HG02870 (cell line): ENCODE measurements at regions not wholly inside any gene's neighbourhood (a gene's known extent, or its start where the extent isn't known, plus 50 kb on each side); places are given as distances from the start of the nearest gene placed in this dataset.

Experiments
- ATAC-seq: cut with Tn5 transposase; IDR thresholded peaks from one replicate; pipeline ENCODE4 v1.9.1; 2021; ENCODE audit warnings: mild to moderate bottlenecking, moderate library complexity; ENCODE audit not compliant: unreplicated experiment

DNA sequence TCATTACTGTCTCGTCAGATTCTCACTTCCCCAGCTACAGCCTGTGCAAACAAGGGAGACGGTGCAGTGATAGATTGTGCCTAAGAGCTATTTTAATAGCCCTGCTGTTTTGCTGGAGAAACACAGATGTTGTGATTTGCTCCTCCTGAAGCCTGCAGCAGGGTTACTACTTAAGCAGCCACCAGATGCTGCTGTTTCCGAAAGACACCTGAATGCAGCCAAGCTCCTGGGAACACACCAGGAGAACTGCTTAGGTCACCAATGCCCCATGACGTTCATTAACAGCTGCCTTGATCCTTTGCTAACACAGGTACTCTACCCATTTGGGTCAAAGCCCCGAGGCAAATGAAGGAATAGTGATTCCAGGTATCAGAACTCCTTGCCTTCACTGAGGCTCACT is 411.8 kb upstream of the DAB1 start:
- no peak for ATAC-seq

DNA sequence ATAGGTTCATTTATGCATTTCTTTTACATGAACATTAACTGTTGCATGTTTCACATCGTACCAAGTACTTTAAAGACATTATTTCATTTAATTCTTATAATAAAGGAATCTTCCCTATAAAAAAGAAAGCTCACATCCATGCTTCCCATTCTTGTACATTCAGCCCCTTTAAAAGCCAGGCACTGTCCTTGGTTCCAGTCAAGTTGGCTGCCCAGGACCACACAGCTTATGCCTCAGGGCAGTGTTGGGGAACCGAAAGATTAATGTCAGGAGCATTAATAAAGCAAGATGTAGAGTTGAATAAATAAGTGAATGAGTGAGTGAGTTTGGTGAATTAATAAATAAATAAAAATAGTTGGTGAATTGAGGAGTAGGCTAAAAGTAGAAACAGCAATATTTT is 409.4 kb upstream of the DAB1 start:
- no peak for ATAC-seq

DNA sequence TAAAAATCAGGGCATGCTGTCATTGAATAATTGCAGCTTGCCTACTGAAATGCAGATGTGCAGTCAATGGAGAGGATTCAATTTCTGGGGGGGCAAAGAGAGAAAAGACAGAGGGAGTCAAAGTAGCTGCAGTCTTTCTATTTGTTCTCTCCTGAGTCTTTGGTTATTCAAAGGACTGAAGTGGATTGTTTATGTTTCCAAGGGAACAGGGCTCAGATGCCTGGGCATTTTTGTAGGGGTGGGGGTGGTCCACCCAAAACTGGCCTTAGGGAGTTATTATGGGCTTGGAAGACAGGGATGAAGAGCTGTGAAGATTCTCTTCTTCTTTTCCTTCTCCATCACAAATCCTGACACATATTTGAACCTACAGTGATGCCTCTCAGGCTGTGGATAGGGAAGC is 408.8 kb upstream of the DAB1 start:
- ATAC-seq, result no peak

DNA sequence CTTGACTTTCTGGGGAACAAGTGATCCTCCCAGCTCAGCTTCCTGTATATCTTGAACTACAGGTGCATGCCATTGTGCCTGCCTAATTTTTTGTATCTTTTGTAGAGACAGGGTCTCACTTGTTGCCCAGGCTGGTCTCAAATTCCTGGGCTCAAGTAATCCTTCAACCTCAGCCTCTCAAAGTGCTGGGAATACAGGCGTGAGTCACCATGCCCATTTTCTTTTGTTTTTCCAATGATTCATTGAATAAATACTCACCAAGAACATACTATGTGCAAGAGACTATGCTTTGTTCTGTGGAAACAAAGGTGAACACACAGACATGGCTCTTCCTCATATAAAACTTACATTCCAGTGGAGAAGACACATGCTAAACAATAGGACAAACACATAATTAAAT is 407.8 kb upstream of the DAB1 start:
- no peak for ATAC-seq

DNA sequence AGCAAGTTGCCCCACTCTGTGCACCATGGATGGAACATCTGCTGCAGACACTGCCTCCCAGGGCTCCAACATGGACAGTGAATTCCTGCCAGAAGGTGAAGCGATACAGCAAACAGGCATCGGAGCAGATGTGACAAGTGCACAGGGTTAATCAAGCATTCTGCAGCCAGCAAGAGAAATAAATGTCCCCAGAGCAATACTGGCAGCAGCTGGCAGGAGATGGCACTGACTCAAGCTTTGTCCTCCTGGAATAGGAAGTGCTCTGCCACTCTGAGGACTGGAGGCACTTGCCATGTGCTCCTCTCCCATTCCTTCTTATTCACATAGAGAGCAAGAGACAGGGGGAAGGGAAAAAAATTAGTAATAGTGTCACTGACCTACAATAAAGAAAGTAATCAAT is 402.7 kb upstream of the DAB1 start:
- ATAC-seq, result no peak

DNA sequence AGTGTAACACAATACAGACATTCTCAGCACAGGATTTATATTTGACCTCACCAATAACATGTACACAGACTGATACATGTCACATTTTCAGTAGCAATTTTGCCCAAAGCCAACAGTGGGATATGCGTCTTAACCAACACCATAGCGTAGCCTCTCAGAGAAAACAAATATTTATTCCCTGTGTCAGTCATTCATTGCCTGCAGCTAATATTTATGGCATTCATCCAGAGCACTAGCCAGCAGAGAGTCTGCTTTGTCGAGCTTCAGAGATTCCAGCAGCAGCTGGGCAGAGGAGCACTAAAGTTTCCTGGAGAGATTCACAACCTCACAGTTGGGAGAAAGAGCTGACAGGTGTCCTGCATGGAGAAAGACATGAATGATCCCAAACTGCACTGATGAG is 400.7 kb upstream of the DAB1 start:
- no peak for ATAC-seq

DNA sequence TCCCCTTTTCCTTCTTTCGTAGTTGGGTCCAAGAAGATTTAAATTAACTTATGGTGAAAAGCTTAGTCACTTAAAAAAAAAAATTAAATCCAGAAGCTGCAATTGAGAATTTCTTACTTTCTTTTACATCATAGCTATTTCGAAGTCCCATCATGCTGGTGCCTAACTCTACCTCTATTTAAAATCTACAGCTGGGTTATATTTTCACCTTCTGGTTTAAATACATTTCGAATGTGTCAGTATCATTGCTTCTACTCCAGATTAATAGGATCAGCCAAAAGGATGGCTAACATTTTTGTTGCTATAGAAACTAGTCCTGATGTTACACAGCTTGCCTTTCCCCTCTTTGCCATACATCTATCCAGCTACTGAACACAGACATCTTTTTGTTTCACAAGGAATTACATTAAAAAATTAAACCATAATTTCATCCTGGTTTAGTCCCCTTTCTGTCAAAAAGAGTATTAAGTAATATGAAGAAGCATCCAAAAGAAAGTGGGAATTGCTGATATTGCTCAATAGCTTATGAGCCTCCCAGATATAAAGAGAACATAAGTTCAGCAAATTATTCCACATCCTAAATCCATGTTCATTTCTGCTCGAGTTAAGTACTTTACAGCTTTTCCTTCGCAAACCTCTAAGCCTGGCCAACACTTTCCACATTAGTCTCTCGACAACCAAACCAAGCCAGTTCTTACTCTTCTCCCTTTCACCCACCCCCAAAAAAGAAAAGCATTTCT is 396.7 kb upstream of the DAB1 start:
- ATAC-seq, result no peak

DNA sequence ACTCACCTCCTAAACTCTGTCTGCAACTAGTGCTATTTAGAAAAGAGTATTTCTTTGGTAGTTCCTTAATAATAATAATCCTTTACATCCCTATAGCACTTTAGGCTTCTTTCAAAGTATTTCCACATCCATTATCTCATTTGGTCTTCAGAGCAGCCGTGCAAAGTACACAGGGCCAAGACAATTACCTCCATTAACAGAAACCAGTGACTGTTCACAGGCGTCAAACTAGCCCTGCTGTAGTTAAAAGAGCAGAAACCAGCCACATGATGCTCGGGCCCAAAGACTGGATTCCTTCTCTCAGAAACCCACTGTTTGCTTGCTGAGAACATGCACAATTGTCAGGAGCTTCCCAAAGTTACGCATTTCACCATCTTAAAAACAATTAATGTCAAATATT is 396.0 kb upstream of the DAB1 start:
- ATAC-seq, result no peak

DNA sequence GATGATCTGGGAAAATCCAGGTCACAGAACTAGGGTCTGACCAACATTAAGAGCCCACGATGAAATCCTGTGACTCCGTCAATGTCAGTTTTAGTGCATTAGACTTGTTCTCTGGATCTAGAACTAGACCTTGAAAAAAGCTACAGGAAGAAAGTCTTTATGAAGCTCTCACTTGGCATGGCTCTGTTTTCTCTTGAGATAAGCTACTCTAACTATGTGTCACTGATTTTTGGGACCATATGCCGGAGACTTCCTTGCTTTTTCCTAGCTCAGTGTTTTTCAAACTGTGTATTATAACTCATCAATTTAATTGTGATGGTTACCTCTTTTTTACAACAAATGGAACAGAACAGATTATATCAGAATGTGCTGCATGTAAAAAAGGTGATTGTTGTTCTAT is 379.7 kb upstream of the DAB1 start:
- ATAC-seq, result no peak

DNA sequence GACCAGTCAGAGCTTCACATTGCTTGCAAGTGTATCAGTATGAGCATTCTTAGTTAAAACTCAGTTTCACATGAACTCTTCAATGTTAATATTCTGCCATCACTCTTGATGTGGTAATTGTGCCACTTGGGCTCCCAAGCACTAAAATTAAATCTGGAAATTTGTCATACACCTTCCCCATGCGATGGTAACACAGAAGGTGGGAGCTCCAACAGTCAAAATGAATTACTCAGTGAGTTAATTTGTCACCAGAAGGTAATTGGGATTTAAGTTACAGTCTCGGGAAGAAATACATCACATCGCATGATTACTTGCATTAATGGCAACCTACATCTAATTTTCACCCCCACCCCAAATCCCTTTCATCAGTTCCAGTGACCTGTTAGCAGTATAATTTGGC is 376.5 kb upstream of the DAB1 start:
- no peak for ATAC-seq

DNA sequence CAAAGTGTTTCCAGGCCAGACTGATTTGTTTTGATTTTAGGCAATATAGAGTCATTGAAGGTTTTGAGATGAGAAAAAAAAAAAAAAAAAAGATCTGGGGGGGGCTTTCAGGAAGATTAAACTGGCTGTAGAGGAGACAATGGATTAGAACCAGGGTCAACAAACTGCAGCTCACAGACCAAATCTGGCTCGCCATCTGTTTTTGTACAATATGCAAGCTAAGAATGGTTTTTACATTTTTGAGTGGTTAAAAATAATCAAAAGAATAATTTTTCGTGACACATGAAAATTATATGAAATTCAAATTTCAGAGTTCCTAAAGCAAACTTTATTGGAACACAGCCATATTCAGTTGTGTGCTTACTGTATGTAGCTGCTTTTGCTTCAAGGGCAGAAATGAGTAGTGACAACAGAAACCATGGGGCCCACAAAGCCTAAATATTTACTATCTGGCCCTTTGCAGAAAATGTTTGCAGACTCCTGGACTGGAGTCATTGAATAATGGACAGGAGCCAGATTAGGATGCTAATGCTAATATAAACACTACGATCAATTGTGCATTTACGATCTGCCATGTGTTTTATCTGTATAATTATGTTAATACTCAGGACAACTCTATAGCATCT is 375.7 kb upstream of the DAB1 start:
- no peak for ATAC-seq

DNA sequence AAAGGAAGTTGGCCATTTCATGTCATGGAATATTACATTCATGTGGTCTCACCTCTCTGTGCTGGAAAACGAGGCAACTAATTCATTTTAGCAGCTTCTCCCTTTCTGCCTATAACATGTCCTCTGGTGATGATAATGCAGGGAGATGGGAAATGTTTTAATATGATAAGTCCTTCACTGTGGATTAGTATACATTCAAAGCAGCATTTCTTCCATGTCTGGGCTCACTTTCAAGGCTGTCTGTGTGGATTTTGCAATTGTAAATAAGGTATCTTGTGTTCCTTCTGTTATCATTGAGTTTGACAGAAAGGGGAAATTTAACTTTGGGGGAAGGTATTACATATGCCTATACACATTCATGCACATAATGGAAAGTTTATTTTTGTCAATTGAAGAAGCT is 374.7 kb upstream of the DAB1 start:
- no peak for ATAC-seq

DNA sequence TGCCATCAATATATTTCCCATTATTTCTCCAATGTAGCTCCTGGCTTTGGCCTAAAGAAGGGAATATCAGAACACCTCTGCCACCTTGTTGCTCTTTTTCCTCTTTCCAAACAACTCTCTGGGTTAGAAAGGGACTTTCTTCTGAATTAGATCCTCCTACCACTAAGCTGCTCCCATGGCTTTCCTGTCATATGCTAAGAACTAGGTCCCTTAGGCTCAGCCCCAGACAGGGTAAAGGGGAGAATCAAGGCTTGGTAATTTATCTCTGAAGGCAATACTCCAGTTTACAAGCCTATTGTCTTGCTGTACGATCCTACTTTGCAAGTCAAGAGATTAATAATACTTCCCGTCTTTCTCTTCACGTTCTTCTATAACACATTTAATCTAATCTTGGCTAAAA is 373.2 kb upstream of the DAB1 start:
- ATAC-seq, result no peak

DNA sequence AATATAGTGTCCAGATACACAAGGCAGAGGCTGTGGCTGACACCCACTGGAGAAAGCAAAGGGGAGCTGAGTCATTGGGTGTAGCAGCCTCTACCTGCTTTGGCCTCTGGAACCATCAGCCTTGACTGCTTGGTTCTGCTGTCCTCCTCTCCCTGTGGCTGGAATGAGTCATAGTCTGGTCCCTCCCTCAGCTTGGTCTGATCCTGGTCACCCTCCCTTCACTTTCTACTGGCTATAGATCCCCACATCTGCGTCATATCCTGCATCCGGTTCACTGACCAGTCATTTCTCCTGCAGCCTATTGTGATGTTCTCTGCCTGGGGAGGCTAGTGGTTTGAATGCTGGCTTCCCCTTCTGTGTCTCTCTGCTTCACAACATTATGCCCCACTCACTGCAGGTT is 372.8 kb upstream of the DAB1 start:
- ATAC-seq, result no peak

DNA sequence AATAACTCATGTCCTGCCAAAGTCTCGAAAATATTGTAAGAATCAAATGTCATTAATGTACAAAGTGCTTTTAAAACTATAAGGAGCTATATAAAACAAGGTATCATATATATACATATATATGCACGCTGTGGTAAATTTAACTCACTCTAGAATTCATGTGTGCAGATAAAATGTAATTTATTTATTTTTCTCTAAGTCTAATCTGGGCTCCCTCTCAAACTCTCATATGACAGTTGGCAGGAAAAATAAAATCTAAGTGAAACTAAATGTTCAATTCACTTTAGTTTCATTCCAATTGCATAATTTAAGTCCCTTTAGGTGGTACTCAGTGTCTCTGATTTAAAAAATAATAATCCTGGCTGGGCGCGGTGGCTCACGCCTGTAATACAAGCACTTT is 372.0 kb upstream of the DAB1 start:
- ATAC-seq, result no peak

DNA sequence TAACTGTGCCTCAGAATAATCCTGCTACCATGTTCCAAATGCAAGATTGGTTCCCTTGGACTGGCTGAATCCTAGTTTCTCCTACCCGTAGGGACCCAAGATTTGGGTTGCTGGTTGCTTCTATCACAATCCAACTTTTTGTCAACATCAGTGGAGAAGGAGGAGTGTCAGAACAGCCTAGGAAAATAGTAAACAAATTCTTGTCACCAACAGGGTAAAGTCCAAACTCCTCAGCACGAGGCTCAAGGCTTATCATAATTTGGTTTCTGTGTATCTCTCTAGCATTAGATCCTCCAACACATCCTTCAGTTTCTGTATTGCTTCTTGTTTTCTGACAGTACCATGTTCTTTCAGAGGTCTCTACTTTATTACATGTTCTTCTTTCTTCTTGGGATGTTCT is 370.2 kb upstream of the DAB1 start:
- no peak for ATAC-seq

DNA sequence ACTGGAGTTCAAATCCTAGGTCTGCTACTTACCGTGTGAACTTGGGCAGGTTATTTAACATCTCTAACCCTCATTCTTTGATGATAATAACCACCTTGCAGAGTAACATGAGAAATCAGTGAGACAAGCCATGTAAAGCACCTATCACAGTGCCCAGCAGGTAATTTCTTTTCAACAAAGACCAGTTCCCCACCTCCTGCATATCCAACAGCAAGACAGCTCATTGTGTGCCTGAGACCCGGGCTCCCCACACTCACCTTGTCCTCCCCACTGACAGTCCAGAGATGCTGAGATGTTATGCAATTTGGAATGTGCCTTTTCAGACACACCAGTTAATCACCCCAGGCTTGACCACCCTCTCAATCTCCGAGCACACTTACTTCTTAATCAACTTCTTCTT is 367.6 kb upstream of the DAB1 start:
- ATAC-seq, result no peak

DNA sequence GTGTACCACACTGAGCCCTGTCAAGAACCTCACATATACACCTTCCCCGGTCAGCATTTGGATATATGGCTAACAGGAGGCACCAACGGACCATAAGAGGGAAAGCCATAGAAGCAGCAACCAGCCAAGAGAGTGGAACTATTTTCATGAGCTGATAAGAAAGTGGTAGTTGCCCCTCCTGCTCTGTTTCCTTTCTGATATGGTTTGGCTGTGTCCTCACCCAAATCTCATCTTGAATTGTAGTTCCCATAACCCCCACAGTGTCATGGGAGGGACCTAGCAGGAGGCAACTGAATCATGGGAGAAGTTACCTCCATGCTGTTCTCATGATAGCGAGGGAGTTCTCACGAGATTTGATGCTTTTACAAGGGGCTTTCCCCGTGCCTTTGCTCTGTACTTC is 366.1 kb upstream of the DAB1 start:
- ATAC-seq, result no peak

DNA sequence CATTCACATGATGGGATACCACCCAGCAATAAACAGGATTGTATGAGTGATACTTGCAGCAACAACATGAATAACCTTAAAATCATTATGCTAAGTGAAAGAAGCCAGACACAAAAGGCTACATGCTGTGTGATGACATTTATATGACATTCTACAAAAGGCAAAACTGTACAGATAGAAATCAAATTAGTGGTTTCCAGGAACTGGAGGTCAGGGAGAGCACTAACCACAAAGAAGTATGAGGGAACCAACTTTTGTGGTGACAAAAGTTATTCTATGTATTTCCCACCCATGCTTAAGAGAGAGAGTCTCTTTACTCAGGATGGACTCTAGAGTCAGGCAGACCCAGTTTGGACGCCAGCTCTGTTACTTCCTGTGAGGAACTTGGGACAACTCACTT is 364.5 kb upstream of the DAB1 start:
- no peak for ATAC-seq

DNA sequence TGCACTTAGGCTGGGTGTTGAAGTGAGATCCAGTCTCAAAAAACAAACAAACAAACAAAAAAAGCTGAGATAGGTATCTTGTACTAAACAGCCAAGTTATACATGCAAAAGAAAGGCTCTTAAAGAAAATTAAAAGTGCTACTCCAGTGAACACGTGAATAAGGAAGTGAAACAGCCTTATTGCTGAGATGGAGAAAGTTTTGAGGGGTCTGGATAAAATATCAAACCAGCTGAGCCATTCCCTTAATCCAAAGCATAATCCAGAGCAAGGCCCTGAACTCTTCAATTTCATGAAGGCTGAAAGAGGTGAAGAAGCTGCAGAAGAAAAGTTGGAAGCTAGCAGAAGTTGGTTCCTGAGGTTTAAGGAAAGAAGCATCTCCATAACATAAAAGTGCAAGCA is 360.5 kb upstream of the DAB1 start:
- ATAC-seq, result no peak

DNA sequence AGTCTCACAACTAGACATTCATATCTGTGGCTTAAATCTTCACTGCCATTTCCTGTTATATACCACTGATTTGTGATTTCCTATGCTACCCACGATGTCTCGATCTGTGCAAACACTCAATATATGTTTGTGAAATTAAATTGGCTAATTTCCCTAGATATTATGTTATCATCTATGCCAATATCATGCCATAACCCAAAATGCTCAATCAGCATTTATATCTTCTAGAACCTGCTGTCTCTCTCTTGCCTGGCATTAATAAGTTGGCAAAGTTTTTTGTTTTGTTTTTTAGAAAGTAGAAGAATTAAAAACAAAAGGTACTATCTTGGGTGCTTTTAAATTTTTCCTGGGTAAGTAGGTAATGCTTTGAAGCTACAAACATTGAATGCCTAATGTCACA is 358.5 kb upstream of the DAB1 start:
- ATAC-seq, result no peak

DNA sequence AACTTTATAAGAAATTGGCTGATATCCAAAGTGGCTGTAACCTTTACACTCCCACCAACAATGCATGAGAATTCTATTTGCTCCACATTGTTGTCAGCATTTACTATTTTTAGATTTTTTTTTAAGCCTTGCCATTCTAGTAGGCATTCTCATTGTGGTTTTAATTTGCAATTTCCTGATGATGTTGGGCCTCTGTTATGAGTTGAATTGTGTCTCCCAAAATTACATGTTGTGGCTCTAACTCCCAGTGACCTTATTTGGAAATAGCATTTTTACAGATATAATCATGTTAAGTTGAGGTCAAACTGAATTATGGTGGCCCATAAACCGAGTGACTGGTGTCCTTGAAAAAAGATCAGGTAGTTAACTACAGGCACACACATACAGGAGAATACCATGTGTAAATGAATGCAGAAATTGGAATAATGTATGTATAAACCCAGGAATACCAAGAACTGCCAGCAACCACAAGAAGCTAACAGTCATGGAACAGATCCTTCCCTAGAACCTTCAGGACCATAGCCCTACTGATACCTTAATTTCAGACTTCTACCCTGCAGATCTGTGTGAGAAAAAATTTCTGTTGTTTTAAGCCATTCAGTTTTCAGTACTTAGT is 348.8 kb upstream of the DAB1 start:
- no peak for ATAC-seq

DNA sequence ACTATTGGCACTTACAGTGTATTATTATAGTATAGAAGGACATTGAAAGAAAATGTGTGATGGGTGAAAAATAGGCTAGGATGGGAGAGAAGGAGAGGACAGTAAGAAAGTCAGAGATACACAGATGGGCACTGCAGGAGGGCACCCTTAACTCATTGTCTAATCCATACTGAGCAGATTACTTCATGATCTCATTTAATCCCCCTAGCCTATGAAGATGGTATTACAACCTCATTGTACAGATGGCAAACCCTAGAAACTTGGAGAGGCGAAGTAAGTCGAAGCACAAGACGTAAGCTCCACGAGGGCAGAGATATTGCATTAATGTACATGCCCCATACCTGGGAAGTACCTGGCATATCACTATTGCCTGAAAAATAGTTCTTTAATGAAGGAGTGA is 346.9 kb upstream of the DAB1 start:
- ATAC-seq, result no peak
